ENCODE measurements at regions not wholly inside any gene's neighbourhood (a gene's known extent, or its start where the extent isn't known, plus 50 kb on each side); places are given as distances from the start of the nearest gene placed in this dataset.

DNA sequence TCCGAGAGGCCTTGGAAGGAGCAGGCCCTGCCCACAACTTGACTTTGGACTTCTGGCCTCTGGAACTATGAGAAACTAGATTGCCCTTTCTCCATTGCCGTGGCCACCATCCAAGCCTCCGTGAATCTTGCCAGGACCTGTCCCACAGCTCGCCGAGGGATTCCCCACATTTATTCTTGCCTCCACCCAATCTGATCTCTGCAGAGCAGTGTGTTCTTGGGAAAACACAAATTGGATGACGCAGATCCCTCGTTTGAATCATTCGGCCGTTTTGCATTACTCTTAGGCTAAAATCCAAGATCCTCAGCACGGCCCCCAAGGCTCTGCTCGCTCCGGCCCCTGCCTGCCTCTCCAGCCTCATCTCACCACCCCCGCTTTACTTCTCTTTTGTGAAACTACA lies 364.2 kb downstream of the ZNF516 start:
- DNase-seq (ENCODE audit: low read depth), result no peak

DNA sequence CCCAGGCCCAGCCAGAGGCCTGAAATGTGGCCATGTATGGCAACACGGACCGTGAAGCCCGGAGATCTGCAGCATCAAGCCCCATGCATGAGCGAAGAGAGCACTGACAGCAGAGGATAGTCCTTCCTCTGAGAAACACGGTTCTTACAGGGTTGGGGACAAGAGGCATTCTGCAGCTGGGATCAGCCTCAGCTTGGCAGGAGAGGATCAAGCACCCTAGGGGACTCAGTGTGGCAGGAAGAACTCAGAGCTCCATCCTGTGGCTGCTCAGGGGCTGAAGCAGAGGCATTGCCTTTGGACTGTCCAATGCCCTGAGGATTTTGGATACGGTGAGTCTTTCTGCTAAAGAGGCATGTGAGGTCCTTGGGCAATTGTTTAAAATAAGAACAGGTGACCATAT lies 368.7 kb downstream of the ZNF516 start:
- no peak for DNase-seq (ENCODE audit: low read depth)

DNA sequence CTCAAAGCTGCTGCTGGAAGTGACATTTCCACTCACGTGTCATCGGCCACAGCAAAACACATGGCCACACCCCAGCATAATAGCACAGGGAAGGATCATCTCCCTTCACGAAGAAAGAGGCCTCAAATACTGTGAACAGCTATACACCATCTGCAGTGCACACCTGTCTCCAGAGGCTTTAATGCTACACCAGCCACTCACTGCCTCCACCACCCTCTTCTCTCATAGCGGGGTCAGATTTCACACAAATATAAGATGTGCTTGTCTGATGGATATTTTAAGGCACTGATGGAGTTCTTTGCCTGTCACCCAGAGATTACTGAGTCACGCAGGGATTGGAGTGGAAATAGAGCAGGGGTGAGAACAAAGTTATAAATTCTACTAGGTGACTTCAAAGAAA lies 374.0 kb downstream of the ZNF516 start:
- DNase-seq (ENCODE audit: low read depth), result no peak

DNA sequence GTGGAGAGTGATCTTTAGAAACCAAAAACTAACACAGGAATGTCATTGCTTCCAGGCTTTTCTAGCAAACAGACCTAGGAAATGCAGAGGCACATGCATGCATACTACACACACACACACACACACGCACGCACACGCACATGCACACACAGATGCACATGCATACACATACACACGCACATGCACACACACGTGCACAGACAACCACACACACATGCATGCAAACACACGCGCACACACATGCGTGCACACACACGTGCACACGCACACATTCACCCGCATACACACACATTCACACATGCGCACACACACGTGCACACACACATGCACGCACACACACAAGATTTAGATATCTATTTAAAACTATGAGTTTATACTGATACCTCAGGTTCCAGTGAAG lies 379.5 kb downstream of the ZNF516 start:
- DNase-seq (ENCODE audit: low read depth), result no peak

GRCh38 chr18:76113101-76113500 lies 381.9 kb downstream of the ZNF516 start:
- no peak for DNase-seq (ENCODE audit: low read depth)

- no peak for DNase-seq (ENCODE audit: low read depth)
Observed at GRCh38 chr18:76102626-76103025, 392.4 kb downstream of the ZNF516 start.

DNA sequence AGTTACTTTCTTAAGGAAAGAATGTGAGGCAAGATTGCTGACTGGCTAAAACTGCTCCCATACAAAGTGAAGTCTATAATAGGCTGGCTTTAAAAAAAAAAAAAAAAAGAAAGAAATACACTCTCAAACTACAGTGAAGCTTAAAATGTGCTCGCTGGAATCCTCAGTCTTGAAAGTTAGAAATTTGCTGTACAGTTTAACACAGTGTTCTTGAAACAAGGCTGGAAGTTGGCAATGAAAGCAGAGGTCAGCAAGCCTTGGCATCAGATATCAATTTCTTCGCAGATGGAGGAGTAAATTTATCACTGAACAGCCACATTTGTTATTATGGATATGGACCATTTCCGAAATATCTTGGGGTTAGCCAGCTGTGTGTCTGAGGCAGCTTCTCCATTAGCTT lies 392.9 kb downstream of the ZNF516 start:
- no peak for DNase-seq (ENCODE audit: low read depth)

DNA sequence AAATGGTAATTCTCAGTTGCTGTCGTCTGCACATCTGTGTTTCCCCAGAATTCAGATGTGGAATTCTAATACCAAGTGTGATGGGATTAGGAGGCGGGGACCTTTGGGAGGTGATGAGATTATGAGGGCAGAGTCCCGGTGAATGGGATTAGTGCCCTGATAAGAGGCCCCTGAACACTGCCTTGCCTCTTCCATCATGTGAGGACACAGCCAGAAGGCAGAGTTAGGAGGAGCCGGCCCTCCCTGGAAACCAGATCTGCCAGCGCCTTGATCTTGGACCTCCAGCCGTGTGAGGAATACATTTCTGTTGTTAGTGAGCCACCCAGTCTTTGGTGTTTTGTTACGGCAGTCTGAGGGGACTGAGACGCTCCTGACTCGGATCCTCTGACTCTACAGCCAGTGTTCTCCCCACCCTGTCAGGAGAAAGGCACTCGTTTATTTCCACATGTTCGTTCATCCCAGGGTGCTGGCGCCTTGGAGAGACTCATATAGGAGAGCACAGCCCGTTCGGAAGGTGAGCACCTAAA lies 395.0 kb downstream of the ZNF516 start:
- DNase-seq (ENCODE audit: low read depth), result no peak

DNA sequence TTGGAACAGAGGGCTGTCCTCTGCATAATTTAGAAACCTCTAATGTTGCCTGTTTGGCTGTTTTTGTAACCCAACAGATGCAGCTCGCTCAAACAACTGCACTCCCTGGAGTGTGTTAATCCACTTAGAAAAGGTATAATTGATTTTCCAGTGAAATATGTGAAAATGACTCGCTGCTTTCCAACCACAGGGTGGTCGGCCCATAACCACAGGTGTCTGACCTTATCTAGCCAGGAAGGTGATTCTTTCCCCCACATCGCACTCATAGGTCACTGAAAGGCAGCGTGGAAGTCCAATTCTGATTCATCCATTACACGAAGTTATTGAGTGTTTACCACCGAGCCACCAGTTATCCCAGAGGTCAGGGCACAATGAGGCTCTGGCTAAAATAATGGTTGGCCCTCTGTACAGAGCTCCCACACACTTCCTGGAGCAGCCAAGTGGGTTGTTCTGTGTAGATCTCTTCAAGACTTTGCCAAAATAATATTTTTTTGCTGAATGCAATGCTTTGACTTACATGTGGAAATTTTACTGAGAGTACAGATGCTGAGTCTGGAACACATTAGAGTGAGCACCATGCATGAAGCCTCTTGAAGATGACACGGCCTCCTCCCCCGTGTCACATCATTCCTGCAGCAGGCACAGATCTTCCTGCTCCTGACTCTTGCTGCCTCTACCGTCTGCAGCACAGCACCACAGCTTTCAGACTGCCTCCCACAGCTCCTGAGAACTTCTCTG lies 396.2 kb downstream of the ZNF516 start:
- no peak for DNase-seq (ENCODE audit: low read depth)

GRCh38 chr18:76081536-76081935 lies 413.5 kb downstream of the ZNF516 start:
- no peak for DNase-seq (ENCODE audit: low read depth)

GRCh38 chr18:76080430-76080829 lies 414.6 kb downstream of the ZNF516 start:
- DNase-seq (ENCODE audit: low read depth), result no peak

DNA sequence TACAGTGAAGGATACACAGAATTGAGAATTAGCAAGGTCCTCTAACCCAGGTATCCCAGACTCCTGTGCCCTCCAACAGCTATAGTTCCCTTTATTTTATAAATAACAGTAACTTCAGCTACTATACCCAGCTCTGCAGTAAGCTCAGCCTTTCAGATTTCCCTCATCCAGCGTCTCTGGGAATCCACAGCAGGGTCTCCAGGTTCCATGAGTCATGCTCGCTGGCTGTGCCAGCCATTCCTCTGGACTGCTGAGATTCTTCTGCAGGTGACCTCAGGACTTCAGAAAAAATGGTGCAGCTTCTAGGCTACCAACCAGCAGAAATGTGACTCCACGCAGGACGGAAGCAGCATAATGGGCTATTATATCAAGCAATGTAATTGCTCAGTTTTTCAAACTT lies 419.3 kb downstream of the ZNF516 start:
- no peak for DNase-seq (ENCODE audit: low read depth)

GRCh38 chr18:76064998-76065397 lies 430.0 kb downstream of the ZNF516 start:
- no peak for DNase-seq (ENCODE audit: low read depth)

GRCh38 chr18:76058146-76058545 lies 436.9 kb downstream of the ZNF516 start:
- no peak for DNase-seq (ENCODE audit: low read depth)

DNA sequence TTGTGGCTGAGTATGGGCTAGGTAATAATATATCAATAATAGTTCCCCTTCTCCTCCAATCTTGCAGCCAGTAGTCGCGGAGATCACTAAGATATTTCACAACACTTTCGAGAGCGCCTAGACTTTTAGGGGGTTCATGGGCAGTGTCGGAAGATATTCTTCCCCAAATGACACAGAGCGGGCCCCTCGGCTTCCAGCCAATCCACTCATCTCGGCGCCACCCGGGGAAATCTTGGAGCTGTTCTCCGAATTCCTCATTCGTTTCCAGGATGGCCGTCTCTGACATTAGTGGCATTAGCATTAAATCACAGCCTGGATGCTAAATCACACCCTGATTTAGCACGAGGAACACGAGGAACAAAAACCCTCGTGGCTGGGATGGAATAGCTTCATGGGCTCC lies 437.7 kb downstream of the ZNF516 start:
- DNase-seq (ENCODE audit: low read depth), result no peak

- no peak for DNase-seq (ENCODE audit: low read depth)
Observed at GRCh38 chr18:76056471-76057110, 438.5 kb downstream of the ZNF516 start.

DNA sequence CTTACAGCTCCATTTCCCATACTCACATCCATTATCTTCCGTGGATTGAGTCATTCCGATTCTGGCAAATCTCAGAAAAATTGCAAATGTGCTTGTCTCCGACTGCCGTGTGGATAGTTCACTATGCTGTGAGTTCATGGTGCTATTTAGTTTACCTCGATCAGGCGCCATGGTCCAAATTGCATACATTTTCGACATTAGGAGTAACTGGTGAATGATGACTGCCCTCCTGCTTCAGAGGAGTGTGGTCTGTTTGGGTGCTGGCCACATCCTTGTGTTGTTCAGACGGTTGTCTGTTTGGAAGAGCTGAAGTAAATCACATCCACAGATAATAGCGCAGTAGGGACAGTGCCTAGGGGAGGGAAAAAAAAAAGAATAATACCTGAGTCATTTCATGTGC lies 439.5 kb downstream of the ZNF516 start:
- DNase-seq (ENCODE audit: low read depth), result no peak

DNA sequence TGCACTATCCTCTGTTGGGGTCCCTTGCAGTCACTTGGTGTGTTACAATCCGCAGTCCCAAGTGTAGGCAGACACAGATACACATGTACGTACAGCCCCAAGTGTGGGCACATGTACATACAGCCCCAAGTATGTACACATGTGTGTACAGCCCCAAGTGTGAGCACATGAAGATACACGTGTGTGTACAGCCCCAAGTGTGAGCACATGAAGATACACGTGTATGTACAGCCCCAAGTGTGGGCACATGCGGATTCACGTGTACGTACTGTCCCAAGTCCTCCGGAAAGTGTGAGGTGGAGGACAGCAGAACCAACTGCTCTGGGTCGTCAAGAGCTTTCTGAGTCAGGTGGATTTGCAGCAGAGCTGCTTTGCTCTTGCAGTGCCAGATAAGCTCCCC lies 440.0 kb downstream of the ZNF516 start:
- no peak for DNase-seq (ENCODE audit: low read depth)

DNA sequence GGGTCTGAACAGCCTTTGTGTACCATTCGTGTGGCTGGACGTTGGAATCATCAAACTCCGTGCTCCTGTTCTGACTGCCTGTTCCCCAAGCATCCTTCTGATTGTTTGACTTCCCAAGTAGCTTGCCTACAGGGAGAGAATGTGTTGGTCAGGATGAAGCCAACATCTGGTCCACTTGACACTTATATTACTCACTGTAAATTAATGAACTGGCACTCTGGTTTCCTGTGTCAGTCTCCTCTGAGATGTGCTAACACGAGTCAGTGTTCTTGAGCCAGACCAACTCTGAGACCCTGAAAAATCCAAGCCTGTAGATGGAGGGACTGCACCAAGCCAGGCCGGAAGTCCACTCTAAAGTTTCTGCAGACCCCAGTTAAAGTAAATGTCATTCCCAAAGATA lies 440.9 kb downstream of the ZNF516 start:
- no peak for DNase-seq (ENCODE audit: low read depth)

DNA sequence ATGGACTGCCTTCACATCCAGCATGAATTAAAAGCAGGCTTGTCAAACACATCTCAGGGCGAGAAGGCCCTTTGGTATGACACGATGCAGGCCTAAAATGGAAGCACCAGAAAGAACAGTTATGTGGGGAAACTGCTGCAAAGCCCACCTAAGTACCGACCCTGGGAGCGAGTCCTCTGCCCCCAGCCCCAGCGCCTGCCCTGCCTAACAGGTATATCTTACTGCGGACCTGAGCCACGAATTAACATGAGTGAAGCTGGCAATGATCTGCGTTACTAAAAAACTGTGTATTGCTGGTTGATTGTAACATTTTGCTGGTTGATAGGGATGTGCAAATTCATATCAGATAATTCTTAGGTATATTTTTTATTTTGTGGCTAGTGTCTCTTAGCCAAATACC lies 441.5 kb downstream of the ZNF516 start:
- DNase-seq (ENCODE audit: low read depth), result no peak

GRCh38 chr18:76052227-76052595 lies 442.8 kb downstream of the ZNF516 start:
- no peak for DNase-seq (ENCODE audit: low read depth)

DNA sequence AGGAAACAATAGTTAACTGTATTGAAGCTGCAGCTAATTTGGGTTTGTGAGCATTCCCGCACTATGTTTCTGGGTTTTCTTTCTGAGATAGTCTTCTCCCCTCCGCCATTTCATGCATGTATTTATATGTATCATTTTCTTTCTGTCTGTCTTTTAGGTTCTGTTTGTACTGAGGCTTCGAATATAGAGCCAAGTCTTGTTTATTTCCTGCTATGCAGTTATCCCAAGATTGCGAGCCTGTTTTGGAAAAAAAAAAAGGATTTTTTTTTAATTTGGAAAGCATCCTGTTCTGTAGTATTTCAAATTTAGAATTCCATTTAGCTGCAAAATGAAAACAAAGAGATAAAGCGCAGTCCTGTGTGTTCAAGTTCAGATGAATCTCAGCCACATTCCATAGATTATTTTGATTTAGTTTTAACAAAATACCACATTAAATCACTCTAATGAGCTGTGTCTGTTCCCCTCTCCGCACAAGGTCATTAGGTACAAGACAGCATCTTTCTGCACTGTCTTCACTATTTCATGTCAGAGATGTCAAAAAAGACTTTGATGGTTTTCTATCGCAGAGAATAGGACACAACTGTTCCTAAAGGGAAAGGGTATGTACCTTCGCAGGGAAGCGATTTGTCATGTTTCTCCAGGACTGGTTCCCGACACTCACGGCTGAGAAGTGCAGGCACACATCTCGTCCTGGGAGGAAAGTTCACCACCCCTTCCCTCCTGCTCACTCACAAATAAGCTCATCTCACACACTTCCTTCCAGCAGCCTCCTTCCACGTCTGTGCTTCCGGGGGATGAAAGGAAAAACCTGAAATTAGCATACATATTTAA lies 443.4 kb downstream of the ZNF516 start:
- no peak for DNase-seq (ENCODE audit: low read depth)

DNA sequence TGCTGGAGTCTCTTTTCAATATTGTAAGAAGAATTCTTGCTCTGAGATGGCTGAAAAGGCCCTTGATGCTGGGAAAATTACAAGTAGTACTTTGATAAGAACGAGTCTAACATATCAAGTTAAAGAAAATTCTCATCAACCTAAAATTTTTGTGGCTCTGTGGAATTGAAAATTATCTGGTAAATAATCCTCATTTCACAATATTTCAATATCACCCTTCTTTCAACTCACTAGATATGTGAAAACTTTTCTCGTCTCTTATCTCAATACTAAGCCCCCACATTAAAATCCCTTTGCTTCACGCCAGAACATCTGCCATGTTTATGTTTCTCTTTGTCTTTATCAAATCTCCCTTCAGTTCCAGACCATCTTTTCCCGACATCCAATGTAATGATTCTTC lies 448.8 kb downstream of the ZNF516 start:
- no peak for DNase-seq (ENCODE audit: low read depth)

Measured in GM04503 (cell line).